ENCODE measurements at regions not wholly inside any gene's neighbourhood (a gene's known extent, or its start where the extent isn't known, plus 50 kb on each side); places are given as distances from the start of the nearest gene placed in this dataset.

DNA sequence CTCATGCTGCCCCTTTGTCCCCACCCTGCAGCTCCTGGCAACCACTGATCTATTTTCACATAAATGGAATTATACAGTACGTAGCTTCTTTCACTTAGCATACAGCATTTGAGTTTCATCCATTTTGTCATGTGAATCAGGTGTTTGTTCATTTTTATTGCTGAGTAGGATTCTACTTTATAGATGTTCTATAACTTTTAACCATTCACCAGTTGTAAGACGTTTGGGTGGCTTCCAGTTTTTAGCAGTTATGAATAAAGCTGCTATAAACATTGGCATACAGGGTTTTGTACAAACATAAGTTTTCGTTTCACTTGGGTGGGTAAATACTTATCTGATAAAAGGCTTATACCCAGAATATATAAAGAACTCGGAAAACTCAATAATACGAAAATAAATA, 102.3 kb upstream of the KLHL13 start:
- H3K4me3 ChIP-seq (replicated peaks; ENCODE audit: low read depth, low read length): no peak overlapping the region
- no peak for DNase-seq (ENCODE audit: extremely low read depth, low read depth)
- TF ChIP-seq, protein P1, sequence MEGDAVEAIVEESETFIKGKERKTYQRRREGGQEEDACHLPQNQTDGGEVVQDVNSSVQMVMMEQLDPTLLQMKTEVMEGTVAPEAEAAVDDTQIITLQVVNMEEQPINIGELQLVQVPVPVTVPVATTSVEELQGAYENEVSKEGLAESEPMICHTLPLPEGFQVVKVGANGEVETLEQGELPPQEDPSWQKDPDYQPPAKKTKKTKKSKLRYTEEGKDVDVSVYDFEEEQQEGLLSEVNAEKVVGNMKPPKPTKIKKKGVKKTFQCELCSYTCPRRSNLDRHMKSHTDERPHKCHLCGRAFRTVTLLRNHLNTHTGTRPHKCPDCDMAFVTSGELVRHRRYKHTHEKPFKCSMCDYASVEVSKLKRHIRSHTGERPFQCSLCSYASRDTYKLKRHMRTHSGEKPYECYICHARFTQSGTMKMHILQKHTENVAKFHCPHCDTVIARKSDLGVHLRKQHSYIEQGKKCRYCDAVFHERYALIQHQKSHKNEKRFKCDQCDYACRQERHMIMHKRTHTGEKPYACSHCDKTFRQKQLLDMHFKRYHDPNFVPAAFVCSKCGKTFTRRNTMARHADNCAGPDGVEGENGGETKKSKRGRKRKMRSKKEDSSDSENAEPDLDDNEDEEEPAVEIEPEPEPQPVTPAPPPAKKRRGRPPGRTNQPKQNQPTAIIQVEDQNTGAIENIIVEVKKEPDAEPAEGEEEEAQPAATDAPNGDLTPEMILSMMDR (IDR thresholded peaks at IDR 0.05; ENCODE audit: low read depth, low read length, missing control alignments): no peak

DNA sequence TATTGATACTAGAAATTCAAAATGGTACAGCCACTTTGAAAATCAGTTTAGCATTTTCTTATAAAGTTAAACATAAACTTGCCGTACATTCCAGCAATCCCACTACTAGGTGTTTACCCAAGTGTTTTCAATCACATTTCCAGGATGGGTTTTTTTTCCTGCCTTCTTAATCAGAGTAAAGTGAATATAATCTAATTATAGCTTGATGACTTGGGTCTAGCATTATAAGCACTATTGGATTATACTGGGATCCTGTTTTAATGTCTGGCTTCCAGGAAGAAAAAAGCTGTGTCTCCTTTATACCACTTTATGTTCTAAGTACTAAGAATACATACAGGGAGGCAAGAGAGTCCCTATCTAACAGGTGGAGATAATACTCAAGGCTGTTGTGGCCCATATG, 103.3 kb upstream of the KLHL13 start:
- no peak for DNase-seq (ENCODE audit: extremely low read depth, low read depth)
- TF ChIP-seq, protein P1 (IDR thresholded peaks at IDR 0.05; ENCODE audit: low read depth, low read length, missing control alignments): no peak
- H3K4me3 ChIP-seq (replicated peaks; ENCODE audit: low read depth, low read length): no peak overlapping the region

DNA sequence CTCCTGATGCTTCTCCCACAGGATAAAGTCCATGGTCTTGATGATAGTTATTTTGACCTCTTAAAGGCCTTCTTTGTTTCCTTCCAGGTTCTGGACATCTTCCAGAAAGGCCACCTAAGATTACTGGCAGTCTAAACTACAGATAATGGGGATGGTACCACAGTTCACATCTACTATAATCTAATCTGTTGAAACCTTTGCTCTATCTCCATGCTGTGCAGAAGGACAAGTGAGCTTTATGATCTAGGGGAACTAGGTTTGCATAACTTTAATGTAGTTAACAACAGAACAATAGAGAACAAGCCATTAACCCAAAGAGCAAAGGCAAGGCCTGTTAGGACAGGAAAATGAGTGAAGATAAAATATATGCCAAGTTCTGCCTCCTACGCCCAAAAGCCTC, 103.9 kb upstream of the KLHL13 start:
- no peak overlapping the region for H3K4me3 ChIP-seq (replicated peaks; ENCODE audit: low read depth, low read length)
- no peak for DNase-seq (ENCODE audit: extremely low read depth, low read depth)
- TF ChIP-seq, protein P1 (IDR thresholded peaks at IDR 0.05; ENCODE audit: low read depth, low read length, missing control alignments): no peak

DNA sequence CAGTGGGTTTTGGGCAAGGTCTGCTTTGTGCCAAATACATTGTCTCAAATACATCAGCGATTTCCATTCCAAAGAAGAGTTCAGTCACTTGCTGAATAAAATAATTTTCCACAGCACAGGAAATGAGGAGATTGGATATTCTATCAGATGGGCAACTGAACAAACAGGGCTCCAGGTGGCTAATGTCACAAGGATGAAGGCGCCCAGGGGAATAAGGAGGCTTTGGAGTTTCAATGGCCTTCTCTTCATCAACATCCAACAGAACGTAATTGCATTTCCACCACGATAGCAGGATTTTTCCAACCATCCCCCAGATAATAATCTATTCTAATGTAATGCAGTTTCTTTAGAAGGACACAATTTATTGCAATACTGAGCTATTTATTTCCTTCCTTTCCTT, 104.7 kb upstream of the KLHL13 start:
- TF ChIP-seq, protein P1 (IDR thresholded peaks at IDR 0.05; ENCODE audit: low read depth, low read length, missing control alignments): no peak
- no peak overlapping the region for H3K4me3 ChIP-seq (replicated peaks; ENCODE audit: low read depth, low read length)
- DNase-seq (ENCODE audit: extremely low read depth, low read depth): no peak

DNA sequence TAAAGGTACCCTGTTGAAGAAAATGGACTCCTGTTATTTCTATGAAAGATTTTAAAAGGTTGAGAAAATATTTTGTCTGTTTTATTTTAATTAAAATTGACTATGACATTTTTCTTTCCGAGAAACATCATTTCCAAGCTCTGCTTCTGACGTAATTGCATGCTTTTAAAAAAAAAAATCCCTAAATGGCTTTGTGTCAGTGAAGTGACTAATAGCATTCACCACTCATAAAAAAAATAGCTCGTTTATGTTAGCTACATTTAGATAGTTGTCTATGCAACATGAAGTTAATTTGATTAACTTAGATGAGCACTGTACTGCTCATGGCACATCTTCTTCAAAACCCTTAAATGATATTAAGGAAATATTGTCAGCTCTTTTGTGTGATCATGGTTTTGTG, 105.1 kb upstream of the KLHL13 start:
- DNase-seq (ENCODE audit: extremely low read depth, low read depth): no peak
- H3K4me3 ChIP-seq (replicated peaks; ENCODE audit: low read depth, low read length): no peak overlapping the region
- TF ChIP-seq, protein P1 (IDR thresholded peaks at IDR 0.05; ENCODE audit: low read depth, low read length, missing control alignments): no peak

DNA sequence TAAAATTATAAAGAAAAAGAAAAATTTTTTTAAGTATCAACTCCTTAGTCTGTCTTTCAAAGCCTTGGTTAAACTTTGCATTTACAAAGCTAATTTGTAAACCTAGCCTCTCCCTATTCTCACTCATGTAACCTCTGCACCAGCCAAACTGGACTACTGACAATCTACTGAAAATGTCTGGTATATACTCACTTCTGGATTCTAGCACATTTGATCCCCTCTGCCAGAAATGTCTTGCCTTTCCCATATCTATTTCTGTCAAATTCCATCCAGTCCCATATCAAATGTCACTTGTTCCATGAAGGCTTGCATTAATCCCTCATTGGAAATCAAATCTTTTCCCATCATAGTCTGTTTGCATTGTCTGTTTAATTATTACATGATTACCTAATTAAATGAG, 105.8 kb upstream of the KLHL13 start:
- H3K4me3 ChIP-seq (replicated peaks; ENCODE audit: low read depth, low read length): no peak overlapping the region
- TF ChIP-seq, protein P1 (IDR thresholded peaks at IDR 0.05; ENCODE audit: low read depth, low read length, missing control alignments): no peak
- no peak for DNase-seq (ENCODE audit: extremely low read depth, low read depth)

DNA sequence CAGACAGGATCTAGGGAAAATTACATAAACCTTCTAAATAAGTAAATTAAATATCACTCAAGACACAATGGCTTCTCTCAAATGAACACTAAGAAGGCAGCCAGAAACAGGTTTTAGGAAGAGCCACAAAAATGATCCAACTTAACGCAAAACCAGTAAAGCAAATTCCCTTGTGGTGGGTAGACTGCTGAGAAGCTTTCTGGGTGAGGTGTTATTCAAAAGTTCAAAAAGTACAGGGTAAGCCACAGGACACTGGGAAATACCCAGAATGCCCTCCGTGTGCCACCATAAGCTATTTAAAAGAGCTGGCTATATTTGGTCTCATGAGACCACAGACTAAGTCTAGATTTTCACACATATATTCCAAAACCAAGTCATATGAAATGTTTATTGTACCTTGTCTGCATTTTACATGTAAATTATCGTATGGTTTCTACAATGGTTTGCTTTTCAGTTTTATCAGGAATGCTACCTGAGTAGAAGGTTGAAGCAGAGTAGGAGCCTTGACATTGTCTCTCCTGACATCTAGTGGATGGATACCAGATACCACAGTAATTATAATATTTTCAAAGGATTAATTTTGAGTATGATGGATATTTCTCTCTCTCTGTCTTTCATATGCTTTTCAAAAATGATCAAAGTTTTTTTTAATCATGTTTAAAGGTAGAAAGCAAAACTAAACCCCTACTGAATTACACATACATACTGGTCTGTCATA, 109.3 kb upstream of the KLHL13 start:
- no peak overlapping the region for H3K4me3 ChIP-seq (replicated peaks; ENCODE audit: low read depth, low read length)
- TF ChIP-seq, protein P1 (IDR thresholded peaks at IDR 0.05; ENCODE audit: low read depth, low read length, missing control alignments): no peak
- DNase-seq (ENCODE audit: extremely low read depth, low read depth): no peak

Measured in HFF-Myc (cell line).